ENCODE measurements at regions not wholly inside any gene's neighbourhood (a gene's known extent, or its start where the extent isn't known, plus 50 kb on each side); places are given as distances from the start of the nearest gene placed in this dataset.

DNA sequence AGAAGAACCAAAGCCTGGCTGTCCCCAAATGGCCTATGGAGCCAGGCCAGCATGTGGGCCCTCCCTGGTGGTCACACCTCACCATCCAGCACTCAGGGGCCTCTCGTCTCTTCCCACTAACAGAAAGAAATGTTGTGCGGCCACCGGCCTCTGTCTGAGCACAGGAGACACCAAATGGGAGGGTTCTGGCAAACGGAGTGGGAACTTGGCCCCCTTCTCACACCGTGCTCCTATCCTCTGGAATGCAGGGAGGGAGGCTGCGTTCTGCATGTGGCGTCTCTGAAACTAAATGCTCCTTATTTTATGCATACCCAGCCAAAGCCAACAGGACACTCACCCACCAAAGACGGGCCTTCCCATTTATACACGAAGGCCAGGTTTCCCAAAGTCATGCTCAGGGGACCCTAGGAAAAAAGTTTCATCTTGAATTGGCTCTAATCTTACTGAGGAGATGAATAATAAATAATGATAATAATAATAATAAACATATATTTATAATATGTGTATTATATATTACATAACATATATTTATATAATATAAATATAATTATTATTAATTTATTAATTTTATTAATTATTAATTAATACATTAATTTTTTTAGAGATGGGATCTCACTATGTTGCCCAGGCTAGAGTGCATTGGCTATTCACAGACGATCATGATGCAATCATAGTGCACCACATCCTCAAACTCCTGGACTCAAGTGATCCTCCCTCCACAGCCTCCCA, 102.4 kb downstream of the FOXF2 start:
- H3K27ac ChIP-seq: no peak overlapping the region
- H3K4me1 ChIP-seq (replicated peaks): no peaks in the 10 kb centered on the region
- intact Hi-C loops (cut with DNase I): no loop called here

DNA sequence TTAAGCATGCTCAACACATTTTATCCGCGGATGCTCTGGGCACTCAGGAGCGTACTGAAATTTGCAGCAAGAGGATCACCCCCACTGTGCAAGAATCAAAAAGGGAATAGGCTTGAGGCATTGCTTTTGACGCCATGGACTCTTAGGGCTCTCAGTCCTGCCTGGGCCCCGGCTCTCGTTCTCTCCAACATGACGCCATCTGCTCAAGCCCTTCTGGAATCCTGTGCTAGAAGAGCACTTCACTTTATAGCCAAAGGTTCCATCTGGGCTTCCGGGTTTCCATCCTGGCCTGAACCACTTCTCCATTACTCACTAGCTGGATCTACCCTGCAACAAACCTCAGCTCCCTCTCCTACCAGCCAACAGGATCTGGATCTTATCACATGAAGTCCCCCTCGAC, 105.3 kb downstream of the FOXF2 start:
- DNase-seq (ENCODE audit: low spot score): no peak
- Histone ChIP-seq H3K4me1 (replicated peaks) (no peaks in the 10 kb centered on the region), H3K4me3 (no peak overlapping the region), H3K27me3 (replicated peaks; ENCODE audit: insufficient read depth) (no peaks in the 10 kb centered on the region), H3K36me3 (no peaks in the 10 kb centered on the region), H3K9me3 (no peaks in the 10 kb centered on the region), H3K27ac (no peak overlapping the region)
- intact Hi-C loops (cut with DNase I): no loop called here
- 88% methylated on average over 9 of the region's 9 CpGs for WGBS
- no peak for TF ChIP-seq POLR2A (IDR thresholded peaks at IDR 0.05)
- TF ChIP-seq POLR2AphosphoS5 (IDR thresholded peaks at IDR 0.05): no peak
- TF ChIP-seq, protein P1, sequence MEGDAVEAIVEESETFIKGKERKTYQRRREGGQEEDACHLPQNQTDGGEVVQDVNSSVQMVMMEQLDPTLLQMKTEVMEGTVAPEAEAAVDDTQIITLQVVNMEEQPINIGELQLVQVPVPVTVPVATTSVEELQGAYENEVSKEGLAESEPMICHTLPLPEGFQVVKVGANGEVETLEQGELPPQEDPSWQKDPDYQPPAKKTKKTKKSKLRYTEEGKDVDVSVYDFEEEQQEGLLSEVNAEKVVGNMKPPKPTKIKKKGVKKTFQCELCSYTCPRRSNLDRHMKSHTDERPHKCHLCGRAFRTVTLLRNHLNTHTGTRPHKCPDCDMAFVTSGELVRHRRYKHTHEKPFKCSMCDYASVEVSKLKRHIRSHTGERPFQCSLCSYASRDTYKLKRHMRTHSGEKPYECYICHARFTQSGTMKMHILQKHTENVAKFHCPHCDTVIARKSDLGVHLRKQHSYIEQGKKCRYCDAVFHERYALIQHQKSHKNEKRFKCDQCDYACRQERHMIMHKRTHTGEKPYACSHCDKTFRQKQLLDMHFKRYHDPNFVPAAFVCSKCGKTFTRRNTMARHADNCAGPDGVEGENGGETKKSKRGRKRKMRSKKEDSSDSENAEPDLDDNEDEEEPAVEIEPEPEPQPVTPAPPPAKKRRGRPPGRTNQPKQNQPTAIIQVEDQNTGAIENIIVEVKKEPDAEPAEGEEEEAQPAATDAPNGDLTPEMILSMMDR (IDR thresholded peaks at IDR 0.05): no peak

More for the DNA sequence above, 102.4 kb downstream of the FOXF2 start:
- no peak for DNase-seq (ENCODE audit: low spot score)
- no peak for TF ChIP-seq POLR2AphosphoS5 (IDR thresholded peaks at IDR 0.05)
- TF ChIP-seq POLR2A (IDR thresholded peaks at IDR 0.05): no peak
- TF ChIP-seq, protein P1 (IDR thresholded peaks at IDR 0.05): no peak
- H3K27me3 ChIP-seq (replicated peaks; ENCODE audit: insufficient read depth): no peaks in the 10 kb centered on the region
- H3K36me3 ChIP-seq: no peaks in the 10 kb centered on the region
- H3K4me3 ChIP-seq: no peak overlapping the region
- no peaks in the 10 kb centered on the region for H3K9me3 ChIP-seq
- 75% methylated on average over 10 of the region's 10 CpGs for WGBS

DNA sequence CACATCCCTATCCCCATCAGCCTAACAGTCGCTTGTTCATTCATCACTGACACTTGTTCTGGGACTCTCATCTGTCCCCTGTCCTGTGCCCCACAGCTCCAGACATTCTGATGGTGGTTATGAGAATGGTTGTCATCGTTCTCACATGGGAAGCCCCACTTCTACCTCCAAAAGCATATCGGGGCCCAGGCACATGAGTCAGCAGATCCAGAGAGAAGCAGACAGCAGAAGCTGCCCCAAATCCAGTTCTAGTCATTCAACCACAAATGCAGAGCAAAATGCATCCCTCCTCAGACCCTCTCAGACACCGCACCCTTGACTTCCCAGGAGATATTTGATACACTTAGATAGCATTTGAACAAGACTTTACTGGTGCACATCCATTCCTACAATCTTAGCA, 106.0 kb downstream of the FOXF2 start:
- Histone ChIP-seq H3K27me3 (replicated peaks; ENCODE audit: insufficient read depth) (no peaks in the 10 kb centered on the region), H3K9me3 (no peaks in the 10 kb centered on the region), H3K4me1 (replicated peaks) (no peaks in the 10 kb centered on the region), H3K4me3 (no peak overlapping the region), H3K36me3 (no peaks in the 10 kb centered on the region), H3K27ac (no peak overlapping the region)
- 91% methylated on average over 4 of the region's 4 CpGs for WGBS
- intact Hi-C loops (cut with DNase I): no loop called here
- TF ChIP-seq POLR2A (IDR thresholded peaks at IDR 0.05) (no peak), POLR2AphosphoS5 (IDR thresholded peaks at IDR 0.05) (no peak)
- TF ChIP-seq, protein P1 (IDR thresholded peaks at IDR 0.05): no peak
- no peak for DNase-seq (ENCODE audit: low spot score)

DNA sequence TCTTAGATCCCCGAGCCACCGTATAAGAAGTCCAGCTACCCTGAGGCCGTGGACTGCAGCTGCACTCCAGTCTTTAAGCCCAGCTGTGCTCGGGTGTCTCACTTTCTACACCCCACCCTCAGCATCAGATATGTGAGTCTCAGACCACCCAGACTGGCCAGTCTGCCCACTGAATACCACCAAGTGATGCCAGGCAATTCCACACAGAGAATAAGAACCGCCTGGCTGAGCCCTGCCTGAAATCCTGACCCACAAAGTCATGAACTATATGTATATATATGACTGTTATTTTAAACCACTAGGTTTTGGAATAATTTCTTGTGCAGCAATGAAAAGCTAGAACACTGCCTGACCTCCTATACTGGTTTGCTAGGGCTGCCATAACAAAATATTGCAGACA, 106.7 kb downstream of the FOXF2 start:
- H3K27me3 ChIP-seq (replicated peaks; ENCODE audit: insufficient read depth): no peaks in the 10 kb centered on the region
- no peaks in the 10 kb centered on the region for H3K9me3 ChIP-seq
- no peak overlapping the region for H3K27ac ChIP-seq
- no peaks in the 10 kb centered on the region for H3K36me3 ChIP-seq
- H3K4me3 ChIP-seq: no peak overlapping the region
- TF ChIP-seq, protein P1 (IDR thresholded peaks at IDR 0.05): no peak
- no peak for TF ChIP-seq POLR2AphosphoS5 (IDR thresholded peaks at IDR 0.05)
- TF ChIP-seq POLR2A (IDR thresholded peaks at IDR 0.05): no peak
- WGBS: 96% methylated on average over 5 of the region's 5 CpGs
- intact Hi-C loops (cut with DNase I): no loop called here
- DNase-seq (ENCODE audit: low spot score): no peak
- no peaks in the 10 kb centered on the region for H3K4me1 ChIP-seq (replicated peaks)
